SK-MEL-5 (cell line): ENCODE measurements at regions not wholly inside any gene's neighbourhood (a gene's known extent, or its start where the extent isn't known, plus 50 kb on each side); places are given as distances from the start of the nearest gene placed in this dataset.

Experiments
- DNase-seq: peaks from one replicate; pipeline ENCODE4 v3.0.0-alpha.2; 2016; ENCODE audit warnings: low read depth, low spot score
- in situ Hi-C: cut with HindIII; loops from 2 replicates; pipeline ENCODE4 v1.10.0; 2016; ENCODE audit warnings: low sequenced_read_pairs, high pct_unique_total_duplicates, low pct_unique_long_range_greater_than_20kb

DNA sequence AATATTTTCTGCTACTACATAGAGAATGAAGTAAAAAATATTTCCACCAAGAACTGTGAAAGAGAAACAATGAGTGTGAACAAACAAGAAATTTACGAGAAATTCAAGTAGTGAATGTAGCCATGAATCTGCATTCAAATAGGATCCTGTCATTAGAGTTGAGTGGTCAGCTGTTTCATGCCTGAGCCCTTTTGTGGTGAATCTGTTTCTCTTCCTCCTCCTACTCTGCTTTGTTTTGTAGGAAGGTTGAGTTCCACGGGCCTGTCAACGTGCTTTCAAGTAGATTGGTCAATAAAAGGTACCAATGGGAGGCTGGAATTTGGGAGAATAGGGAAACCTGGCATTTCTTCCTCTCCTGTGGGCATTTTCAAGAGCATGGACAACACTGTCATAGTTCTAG is 1749.6 kb upstream of the FLRT2 start:
- in situ Hi-C loops, result no loop called here
- no peak for DNase-seq

DNA sequence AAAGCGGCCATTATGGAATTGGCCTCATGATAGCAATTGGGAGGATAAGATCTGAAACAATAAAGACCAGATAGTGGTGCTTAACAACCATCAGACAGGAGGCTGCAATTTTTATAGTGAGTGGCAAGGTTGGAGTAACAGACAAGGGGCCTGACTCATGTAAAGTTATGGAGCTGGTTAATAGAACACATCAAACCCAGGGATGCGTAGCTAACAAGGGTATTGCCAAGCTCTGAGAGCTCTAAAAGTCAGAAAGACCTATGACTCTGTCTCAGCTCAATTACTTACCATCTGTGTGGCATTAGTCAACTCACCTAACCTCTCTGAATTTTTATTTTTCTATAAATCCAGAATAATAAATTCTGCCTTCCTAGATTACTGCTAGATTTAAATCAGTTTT is 1731.5 kb upstream of the FLRT2 start:
- no peak for DNase-seq
- in situ Hi-C loops, result no loop called here

DNA sequence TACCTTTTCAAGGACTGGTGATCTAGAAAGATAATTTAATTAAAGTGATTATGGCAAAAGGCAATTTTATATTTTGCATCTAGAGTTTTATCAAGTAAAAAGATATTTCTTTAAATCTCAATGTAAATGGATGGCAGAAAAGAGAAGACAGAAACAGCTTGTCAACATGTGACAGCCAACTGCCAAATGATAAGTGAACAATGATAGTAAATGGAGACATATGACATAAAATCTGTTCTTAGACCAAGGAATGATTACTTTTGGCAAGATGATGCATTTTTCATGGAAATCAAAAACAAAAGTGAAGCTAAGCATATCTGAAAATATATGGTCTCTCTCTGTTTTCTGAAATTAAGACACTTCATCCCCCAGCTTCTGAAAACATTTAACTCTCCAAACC is 1730.7 kb upstream of the FLRT2 start:
- no peak for DNase-seq
- in situ Hi-C loops, result no loop called here

DNA sequence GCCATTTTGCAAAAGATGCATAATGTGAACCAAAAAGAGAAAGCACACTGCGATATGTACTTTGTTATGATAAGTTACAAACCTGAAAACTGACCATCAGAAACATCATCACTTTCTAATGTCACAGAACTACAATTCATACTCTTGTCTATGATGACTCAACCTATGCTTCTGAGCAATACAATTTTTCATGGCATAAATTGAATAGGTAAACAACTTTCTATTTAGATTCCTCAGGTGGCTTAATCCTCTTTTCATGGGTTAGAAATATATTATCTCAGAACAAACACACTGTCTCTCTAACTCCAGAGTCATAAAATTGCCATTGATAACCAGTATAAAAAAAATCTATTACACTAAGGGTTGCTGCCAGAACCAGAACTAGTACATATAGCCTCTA is 1715.0 kb upstream of the FLRT2 start:
- DNase-seq, result no peak
- in situ Hi-C loops, result no loop called here

DNA sequence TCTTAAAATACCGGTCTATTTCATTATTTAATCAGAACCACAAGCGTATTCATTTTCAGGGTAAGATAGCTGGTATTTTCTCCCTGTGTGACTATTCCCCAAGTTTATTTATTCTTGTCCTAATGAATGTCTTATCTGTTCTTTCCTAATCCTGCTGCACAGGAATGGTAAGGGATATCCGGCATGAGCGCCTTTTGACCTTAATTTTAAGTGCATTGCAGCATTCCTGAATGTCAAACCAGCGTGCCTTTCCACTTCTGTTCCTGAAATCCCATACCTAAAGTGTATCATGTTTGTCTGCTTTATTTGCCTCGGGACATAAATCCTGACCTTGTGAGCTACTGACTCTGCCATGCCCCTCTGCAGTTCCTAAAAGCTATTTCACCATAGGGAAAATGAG is 1713.2 kb upstream of the FLRT2 start:
- DNase-seq, result peak; percentile 97
- in situ Hi-C loops, result no loop called here

DNA sequence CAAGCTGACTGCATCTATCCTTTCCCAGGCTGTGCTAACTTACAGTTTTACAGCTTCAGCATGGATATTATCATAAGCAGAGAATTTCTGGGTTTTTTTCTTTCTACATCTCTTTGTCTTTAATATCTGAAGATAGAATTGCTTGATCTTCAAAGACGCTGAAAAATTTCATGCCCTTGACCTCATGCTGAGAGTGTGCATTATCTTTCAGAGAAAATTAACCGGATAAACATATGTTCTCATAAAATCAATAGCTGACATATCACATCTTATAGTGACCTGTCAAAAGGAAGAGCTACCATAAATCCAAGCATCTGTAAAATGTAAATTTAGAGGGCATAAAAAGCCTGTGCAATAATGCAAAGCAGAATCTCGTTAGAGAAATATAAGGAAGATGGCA is 1704.1 kb upstream of the FLRT2 start:
- DNase-seq, result no peak
- in situ Hi-C loops, result no loop called here

DNA sequence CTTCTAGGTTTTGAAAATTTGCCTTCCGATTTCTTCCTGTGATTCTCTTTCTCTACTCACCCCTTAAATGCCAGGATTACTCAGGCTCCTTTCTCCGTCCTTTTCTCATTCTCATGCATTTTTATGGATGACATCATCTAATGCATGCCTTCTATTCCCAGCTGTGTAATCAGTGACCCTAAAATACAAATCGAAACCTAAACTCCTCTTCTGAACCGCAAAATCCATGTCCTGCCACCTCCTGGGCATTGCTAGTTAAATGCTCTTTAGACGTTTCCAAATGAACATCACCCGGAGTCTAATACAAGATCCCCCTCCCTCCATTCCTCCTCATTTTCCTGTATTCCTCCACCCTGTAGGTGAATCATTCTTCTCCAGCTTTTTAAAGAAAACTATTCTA is 1703.1 kb upstream of the FLRT2 start:
- DNase-seq, result peak; percentile 70
- in situ Hi-C loops, result no loop called here

DNA sequence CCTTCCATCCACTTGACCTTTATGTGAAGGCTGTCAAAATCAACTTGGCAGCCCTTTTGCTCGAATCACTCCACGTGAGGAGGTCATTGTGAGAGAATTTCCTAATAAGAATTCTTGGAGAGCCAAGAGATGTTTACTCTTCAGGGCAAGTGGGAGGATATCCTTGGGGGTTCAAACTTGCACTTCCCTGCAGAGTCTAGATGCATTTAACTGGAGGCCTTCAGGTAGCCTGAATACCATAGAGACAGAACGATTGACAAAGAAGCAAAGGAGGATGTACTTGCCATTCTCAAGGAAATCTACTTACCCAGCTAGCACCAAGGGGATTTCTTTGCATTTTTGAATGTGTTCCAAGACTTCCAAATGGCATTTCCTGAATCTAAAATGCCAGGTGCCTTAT is 1702.6 kb upstream of the FLRT2 start:
- DNase-seq, result peak; percentile 14
- in situ Hi-C loops, result no loop called here

DNA sequence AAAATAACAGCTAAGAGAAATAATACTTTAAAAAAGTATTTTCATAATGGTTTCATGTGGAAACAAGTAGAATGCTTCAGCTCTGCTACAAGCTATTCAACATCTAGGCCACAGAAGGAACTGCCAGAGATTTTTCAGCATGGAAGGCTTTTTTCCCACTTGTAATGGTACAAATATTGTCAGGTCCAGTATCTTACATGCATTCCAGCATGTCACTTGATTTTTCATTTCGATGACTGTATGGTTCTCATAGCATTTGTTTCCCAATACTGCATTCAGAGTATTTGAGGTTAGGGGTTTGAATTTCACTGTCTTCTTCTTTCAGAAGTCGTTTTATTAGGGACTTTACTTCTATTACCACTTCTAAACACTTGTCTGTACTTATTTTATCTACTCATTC is 1701.5 kb upstream of the FLRT2 start:
- no peak for DNase-seq
- in situ Hi-C loops, result no loop called here

DNA sequence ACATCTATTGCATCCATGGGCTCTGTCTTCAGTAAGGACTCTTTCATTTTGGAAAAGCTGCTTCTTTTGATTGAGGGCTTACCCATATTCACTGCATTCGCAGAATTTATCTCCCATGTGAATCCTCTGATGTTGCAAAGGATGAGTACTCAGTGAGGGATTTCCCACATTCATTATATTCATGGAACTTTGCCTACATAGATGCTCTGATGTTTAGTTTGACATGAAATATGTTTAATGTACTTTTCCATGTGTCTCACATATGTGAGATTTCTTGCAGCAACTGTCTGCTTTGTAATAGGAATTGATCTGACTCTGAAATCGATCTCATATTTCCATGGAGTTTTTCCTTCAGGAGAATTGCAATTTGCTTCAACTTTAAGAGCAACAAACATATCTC is 1699.6 kb upstream of the FLRT2 start:
- no peak for DNase-seq
- in situ Hi-C loops, result no loop called here

DNA sequence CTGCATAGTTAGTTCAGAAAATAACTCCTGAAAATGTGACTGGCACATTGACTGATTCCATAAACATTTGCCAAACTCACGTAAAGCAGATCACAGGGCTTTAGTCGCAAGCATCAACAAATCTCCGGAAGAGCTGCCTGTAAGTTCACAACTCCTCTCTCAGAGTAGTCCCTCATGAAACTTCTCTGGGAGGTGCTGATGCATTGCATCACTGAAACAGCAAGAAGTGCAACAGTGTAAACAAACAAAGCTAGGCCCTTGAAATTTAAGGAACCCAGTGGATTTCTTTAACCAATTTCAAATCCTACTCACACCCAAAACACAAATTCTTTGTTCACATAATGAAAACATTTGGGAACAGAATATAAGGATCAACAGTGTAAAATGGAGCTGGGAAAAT is 1691.7 kb upstream of the FLRT2 start:
- no peak for DNase-seq
- in situ Hi-C loops, result no loop called here

DNA sequence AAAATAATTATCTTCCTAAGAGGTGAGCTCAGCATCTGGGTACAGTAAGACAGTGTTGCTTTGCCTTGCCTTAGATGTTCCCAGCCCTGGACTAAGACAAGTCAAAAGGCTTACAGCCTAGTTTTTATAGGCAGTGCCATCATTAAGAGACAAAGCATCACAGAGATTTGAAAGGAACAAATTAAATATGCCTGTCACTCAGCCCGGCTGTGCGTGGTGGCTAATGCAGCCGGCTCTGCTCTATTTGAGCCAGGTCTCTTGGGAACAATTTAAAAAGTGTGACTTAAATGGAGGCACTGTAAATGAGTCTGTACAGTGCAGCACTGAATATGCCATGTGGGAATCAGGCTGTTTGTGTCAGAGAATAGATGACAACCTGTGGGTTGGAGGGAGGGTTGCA is 1687.4 kb upstream of the FLRT2 start:
- in situ Hi-C loops, result no loop called here
- no peak for DNase-seq

DNA sequence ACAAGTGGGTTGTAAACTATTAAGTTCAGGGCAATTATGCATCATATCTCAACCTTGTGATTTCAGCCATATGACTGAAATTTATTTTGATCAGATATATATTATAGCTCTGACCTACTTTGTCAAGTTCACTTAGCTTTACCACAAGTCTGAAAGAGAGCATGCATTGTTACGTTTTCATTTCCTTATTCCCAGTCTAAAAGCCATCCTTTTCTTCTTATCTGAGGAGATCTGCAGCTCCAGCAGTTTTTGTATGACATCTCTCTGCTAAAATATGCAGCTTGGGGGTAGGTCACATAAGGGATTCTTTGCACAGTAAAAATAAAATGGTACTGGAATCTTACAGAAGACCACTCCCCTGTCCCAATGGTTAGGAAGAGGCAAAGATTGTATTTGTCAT is 1682.8 kb upstream of the FLRT2 start:
- DNase-seq, result peak; percentile 22
- in situ Hi-C loops, result no loop called here

DNA sequence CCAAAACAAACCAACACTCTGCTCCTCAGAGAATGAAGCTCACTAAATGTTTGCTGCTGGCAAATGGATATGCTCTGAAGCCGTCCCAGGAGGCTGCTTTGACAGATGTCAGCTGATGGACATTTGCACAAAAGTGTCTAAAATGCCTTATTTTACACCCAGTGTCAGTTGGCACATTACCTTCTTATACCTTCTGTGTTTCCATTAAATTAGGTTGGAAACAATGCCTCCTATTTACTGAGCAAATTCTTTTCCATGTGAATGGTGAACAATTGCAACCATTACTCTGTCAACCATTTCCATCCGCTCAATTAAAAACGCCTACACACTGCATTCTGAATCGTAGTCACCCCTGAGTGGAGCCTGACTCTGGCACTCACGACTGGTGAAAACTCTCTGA is 1679.9 kb upstream of the FLRT2 start:
- in situ Hi-C loops, result no loop called here

DNA sequence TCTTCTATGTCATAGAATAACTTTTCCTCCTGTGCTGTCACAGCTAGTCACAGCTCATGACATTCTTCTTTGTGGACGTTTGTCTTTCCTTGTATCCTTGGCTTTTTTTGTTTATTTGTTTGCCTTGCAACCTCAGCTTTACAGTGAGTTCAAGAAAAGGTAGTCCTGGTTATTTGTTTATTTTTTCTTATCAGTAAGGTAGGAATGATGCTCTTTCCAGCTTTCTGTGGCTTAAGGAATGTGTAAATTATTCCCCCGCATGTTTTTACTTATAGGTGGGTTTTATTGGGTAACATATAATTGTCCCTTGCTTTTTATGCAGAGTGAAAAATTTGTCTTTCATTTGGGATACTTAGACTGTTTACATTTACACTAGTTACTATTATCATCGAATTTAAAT is 1673.6 kb upstream of the FLRT2 start:
- no peak for DNase-seq
- in situ Hi-C loops, result no loop called here

More for the DNA sequence above, 1679.9 kb upstream of the FLRT2 start:
- peak; percentile 4 for DNase-seq

DNA sequence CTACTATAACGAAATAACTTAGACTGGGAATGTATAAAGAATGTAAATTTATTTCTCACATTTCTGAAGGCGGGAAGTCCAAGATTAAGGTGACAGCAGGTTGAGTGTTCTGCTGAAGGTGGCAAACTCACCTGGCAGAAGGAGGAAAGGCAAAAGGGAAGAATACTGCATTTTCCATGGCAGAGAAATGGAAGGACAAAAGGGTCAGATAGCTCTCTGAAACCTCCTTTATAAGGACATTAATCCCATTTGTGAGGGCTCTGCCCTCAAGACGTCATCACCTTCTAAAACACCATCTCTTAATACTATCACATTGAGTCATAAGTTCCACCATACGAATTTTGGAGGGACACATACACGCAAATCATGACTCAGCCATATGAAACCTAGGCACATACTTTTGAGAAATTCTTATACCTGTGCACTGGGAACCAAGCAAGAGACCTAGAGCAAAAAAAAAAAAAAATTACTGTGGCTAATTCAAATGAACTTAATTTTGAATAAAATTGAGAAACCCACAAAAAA is 1669.3 kb upstream of the FLRT2 start:
- in situ Hi-C loops, result no loop called here
- DNase-seq, result no peak

DNA sequence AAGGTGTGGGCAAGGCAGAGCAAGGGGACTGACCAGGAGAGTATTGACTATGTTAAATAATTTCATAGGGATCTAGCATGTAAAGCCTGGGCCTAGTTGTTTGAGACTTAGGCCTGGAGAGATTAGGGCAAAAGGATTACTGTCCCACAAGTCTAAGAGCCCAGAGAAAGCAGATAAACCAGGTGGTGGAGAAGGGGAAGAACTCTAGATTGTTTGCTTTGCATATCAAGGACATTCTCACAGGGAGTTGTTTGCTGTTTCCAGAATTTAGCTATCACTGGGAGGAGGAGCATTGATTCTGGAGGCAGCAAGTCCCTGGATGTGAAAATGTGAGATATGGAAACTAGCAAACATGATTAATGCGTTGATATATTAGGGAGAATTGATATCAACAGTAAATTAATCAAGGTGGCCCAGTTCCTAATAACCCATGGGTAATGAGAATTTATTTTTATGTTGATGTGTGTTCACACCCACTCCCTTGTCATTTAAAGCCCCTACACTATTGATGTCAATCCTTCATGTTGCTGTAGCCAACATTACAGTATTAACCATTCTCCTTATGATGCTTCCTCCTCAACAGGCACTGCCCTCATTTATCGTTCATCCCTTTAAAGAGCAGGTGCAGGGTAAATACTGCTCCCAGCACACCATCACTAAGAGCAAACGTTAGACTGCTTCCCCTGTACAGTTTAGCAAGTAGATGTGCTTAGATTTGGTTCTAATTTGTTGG is 1666.7 kb upstream of the FLRT2 start:
- no peak for DNase-seq
- in situ Hi-C loops, result no loop called here

DNA sequence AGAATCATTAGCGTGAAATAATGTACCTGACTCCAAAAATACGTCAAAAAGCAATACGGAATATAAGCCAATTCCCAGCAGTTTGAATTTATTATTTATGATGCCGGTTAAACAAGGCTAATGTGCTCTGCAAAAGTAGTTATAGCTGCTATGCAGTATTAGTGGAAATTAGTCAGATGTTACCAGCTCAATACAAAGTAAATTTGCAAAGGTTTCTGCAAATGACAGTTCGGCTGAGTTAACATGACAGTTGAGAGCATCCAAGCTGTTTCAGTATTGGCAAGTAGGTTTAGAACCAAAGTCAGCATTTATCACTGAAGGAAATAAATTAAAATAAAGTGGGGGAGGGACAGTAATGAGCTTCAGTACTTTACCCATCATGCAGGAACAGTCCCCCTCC is 1665.8 kb upstream of the FLRT2 start:
- in situ Hi-C loops, result no loop called here
- no peak for DNase-seq

DNA sequence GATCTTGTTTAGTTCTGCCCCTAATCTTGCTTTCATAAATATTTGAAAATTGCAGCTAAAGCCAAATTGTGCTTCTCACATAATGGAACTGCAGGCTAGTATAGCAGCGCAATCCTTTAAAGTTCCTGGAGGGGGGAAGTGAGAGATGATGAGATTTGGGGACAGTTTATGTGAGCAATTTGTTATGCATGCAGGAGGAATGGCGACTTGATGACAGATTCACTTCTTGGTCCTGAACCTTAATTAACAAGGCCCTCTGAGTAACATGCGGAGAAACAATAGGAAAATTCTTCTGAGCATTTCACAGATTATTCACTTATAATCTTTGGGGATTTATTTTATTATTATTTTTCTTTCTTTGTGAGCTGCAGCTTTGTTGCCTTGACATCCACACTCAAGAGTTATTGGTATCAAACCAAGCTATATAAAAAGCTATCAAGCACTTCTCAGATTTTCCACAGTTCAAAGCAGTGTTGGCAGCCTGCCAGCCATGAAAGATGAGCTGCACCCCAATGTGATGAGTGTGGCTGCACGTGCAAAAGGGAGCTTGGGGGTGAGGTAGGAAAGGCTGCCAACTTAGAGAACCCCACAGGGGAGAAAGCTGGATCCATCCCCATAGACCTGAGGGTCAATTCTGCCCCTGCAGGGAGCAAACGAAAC is 1662.2 kb upstream of the FLRT2 start:
- no peak for DNase-seq
- in situ Hi-C loops, result no loop called here
